ENCODE measurements at regions not wholly inside any gene's neighbourhood (a gene's known extent, or its start where the extent isn't known, plus 50 kb on each side); places are given as distances from the start of the nearest gene placed in this dataset.
"Not testable (repeated sequence)": the region's sequence is repeated elsewhere in the genome, so short reads cannot be mapped to it uniquely, and the experiment has no call there.

DNA sequence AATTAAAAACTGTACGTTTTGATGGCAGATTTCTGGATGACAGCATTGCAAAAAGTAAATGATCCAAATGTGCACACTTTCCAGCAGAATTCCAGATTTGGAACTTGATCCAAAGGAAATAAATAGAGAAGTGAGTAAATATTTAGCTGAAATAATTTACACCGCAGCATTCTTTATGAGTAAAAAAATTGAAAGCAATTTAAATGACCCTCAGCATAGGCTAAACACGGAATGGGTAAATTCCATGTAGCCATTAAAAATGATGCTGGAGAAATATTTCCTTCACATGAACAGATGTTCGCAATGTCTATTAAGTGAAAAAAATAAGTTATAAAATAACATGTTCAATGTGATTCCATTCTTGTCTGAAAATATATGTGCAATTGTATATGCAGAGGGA is 424.8 kb downstream of the HS3ST3B1 start:
- no peak for DNase-seq
- Mint-ChIP-seq H3K4me3 (no peak overlapping the region), H3K27me3 (no peaks in the 10 kb centered on the region), H3K9me3 (peaks cover 8 to 12% of the 10 kb centered on the region in 2 donors), H3K4me1 (no peaks in the 10 kb centered on the region), H3K27ac (no peak overlapping the region)
- no peak for ATAC-seq

DNA sequence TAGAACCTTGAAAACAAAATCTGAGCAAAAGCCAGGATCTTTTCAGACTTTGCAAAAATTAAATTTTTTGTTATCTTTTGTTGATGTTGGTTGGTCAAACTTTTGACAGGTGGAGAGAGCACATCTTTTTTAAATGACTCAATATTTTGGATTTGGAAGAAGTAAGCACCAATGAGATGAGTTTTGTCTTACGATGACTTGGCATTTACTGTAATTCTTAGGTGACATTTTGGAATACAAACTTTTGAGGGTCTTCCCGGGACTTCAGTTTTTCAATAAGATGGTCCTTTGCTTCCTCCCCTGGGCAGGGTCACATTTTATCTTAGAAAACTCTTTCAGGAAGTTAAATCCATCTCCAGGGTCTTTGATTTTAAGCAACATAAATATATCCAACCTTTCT is 423.9 kb downstream of the HS3ST3B1 start:
- Mint-ChIP-seq H3K4me1 (no peaks in the 10 kb centered on the region), H3K4me3 (no peak overlapping the region), H3K27ac (no peak overlapping the region), H3K9me3 (peaks cover 12 to 13% of the 10 kb centered on the region in 2 donors), H3K27me3 (no peaks in the 10 kb centered on the region)
- no peak for DNase-seq
- ATAC-seq = no peak

DNA sequence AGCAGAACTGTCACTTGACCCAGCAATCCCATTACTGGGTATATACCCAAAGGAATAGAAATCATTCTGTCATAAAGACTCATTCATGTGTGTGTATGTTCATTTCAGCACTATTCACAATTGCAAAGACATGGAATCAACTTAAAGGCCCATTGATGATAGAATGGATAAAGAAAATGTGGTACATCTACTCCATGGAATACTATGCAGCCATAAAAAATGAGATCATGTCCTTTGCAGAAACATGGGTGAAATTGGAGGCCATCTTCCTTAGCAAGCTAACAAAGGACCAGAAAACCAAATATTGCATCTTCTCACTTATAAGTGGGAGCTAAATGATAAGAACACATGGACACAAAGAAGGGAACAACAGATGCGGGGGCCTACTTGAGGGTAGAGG is 422.5 kb downstream of the HS3ST3B1 start:
- peaks cover 12 to 13% of the 10 kb centered on the region in 2 donors for H3K9me3 Mint-ChIP-seq
- not testable (repeated sequence) for H3K27ac Mint-ChIP-seq, H3K4me3 Mint-ChIP-seq, DNase-seq, ATAC-seq, H3K4me1 Mint-ChIP-seq, H3K27me3 Mint-ChIP-seq

DNA sequence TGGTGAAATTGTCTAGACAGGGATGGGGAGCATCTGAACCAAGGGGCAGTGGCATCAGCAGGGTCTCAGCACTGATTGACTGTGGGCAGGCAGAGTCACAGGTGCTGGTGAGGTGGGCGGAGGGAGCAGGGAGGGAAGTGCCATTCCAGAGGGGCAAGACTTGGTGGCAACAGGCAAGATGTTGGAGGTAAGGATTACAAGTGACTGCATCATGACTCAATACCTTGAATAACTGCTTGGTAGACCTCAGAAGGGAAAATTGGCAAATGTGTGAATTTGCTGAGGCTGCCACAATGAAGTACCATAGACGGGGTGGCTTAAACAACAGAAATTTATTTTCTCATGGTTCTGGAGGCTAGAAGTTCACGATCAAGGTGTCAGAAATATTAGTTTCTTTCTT is 419.1 kb downstream of the HS3ST3B1 start:
- Mint-ChIP-seq H3K4me1 (no peaks in the 10 kb centered on the region), H3K27ac (no peak overlapping the region), H3K4me3 (no peak overlapping the region), H3K27me3 (no peaks in the 10 kb centered on the region), H3K9me3 (peaks cover 12 to 13% of the 10 kb centered on the region in 2 donors)
- ATAC-seq (no peak), DNase-seq (no peak)

DNA sequence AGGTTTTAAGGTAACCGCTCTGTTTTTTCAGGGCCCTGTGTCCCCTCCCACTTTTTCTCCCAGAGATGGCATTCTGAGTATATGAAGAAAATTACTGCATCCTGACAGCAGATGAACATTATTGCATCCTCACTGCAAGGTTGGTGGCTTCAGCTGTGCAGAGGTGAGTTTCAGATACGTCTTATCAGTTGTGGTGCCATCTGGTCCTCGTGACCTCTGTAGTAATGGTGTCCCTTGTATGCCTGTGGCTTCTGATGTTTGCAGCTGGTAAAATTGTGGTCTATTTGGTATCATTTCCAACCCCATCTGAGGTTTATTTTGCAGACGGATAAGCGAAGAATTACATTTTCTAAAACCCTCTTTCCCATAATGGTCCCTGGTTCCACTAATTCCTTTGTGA is 417.0 kb downstream of the HS3ST3B1 start:
- H3K27me3 Mint-ChIP-seq = no peaks in the 10 kb centered on the region
- no peak overlapping the region for H3K4me3 Mint-ChIP-seq
- H3K4me1 Mint-ChIP-seq = no peaks in the 10 kb centered on the region
- H3K27ac Mint-ChIP-seq = no peak overlapping the region
- H3K9me3 Mint-ChIP-seq = peaks cover 12 to 13% of the 10 kb centered on the region in 2 donors
- ATAC-seq = no peak
- no peak for DNase-seq

DNA sequence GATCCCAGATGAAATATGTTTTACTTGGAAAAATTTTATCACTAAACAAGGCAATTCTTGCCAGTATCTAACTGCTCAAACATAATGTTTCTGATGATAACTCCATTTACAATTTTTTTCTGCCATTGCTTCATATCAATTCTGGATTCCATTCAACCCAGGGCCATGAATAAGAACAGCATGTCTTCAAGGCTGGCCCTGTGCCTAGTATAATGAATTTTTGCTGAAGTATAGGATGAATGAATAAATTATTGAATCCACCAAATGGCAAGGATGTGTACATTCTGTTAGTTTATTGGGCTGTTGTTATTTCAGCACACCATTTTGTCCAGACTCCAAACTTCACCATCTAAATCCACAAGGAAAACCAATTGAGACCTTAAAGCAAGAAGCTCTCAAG is 414.7 kb downstream of the HS3ST3B1 start:
- no peaks in the 10 kb centered on the region for H3K27me3 Mint-ChIP-seq
- H3K27ac Mint-ChIP-seq = no peak overlapping the region
- H3K9me3 Mint-ChIP-seq = peaks cover 0 to 3% of the 10 kb centered on the region in 2 donors
- no peak overlapping the region for H3K4me3 Mint-ChIP-seq
- DNase-seq (no peak), ATAC-seq (no peak)
- H3K4me1 Mint-ChIP-seq = no peaks in the 10 kb centered on the region

DNA sequence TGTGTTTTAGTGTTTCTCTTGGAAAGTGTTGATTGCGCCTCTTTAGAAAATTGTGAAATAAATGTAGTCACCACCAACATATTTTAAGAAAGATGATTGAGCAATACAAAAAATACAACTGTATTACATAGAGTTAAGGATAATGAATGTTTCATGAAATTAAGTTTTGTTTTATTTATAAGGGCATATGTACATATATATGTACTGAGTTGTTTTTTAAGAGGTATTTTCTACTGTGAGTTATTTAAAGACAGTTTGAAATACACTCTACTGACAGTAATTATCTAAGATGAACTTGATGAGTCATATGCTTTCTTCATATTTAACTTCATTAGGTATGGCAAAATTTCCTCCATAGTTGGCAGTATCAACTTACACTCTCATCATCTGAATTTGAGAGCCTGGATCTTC is 411.7 kb downstream of the HS3ST3B1 start:
- no peak overlapping the region for H3K27ac Mint-ChIP-seq
- H3K4me3 Mint-ChIP-seq = no peak overlapping the region
- no peak for DNase-seq
- H3K27me3 Mint-ChIP-seq = no peaks in the 10 kb centered on the region
- H3K9me3 Mint-ChIP-seq = no peaks in the 10 kb centered on the region
- no peak for ATAC-seq
- H3K4me1 Mint-ChIP-seq = no peaks in the 10 kb centered on the region

DNA sequence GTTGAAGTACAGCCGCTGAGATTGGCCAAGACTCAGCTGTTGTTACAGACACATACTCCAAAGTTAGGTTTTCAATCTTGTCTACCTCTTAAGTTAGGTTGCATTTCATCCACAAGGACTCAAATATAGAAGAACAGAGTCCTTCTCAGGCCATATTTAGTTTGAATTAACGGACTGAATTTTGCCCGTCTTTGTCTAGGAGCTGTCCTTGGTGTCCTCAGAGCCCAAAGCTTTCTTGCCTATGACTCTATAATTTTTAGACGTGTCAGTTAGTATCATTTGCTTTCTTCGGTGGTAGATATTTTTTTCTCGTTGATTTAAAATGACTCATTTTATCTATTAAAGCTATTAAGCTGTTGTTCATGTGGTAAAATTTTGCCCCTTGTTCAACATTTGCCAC is 403.2 kb downstream of the HS3ST3B1 start:
- no peaks in the 10 kb centered on the region for H3K9me3 Mint-ChIP-seq
- H3K4me3 Mint-ChIP-seq = no peak overlapping the region
- no peaks in the 10 kb centered on the region for H3K4me1 Mint-ChIP-seq

DNA sequence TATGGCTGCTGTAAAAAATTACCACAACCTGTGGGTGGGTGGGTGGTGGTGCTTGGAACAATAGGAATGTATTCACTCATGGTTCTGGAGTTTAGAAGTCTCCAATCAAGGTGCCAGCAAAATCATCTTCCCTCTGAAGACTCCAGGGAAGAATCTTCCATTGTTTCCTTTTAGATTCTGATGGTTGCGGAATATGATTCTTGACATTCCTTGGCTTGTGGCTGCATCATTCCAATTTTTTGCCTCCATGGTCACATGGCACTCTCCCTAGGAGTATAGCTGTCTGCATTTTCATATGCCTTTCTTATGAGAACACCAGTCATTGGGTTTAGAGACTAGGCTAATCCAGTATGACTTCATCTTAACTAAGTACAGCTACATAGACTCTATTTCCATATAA is 401.0 kb downstream of the HS3ST3B1 start:
- Mint-ChIP-seq H3K4me1 (no peaks in the 10 kb centered on the region), H3K27ac (no peak overlapping the region), H3K9me3 (no peaks in the 10 kb centered on the region), H3K4me3 (no peak overlapping the region), H3K27me3 (no peaks in the 10 kb centered on the region)
- ATAC-seq (no peak), DNase-seq (no peak)

More for the DNA sequence above, 403.2 kb downstream of the HS3ST3B1 start:
- Mint-ChIP-seq H3K27ac (no peak overlapping the region), H3K27me3 (no peaks in the 10 kb centered on the region)
- DNase-seq (no peak), ATAC-seq (no peak)

DNA sequence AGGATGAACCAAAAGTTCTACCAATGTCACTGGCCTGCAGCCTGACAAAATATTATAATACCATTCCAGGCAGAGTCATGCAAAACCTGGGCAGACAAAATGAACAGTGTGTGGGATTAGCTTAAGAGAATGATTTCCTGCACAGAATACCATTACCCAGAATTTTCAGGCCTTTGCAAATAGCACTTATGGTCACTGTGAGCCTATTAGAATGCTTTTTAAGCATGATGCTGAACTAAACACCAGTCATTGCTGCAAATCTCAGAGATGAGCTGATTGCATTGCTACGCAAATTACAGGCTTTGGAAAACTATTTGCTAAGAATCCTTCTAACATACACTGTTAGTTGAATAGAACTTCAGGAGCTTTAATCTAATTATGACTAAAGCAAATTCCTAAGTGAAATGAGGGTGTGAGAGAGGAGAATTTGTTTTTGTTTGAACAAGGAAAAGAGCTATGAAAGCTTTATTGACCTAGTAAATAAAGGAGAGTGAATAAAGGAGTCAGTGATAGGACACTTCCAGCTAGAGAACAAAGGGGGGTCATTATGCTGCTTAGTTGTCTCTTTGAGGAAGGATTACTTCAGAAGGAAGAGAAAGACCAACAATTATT is 398.8 kb downstream of the HS3ST3B1 start:
- Mint-ChIP-seq H3K4me1 (no peaks in the 10 kb centered on the region), H3K27ac (no peak overlapping the region), H3K27me3 (no peaks in the 10 kb centered on the region), H3K4me3 (no peak overlapping the region), H3K9me3 (no peaks in the 10 kb centered on the region)
- DNase-seq = no peak
- ATAC-seq = no peak

DNA sequence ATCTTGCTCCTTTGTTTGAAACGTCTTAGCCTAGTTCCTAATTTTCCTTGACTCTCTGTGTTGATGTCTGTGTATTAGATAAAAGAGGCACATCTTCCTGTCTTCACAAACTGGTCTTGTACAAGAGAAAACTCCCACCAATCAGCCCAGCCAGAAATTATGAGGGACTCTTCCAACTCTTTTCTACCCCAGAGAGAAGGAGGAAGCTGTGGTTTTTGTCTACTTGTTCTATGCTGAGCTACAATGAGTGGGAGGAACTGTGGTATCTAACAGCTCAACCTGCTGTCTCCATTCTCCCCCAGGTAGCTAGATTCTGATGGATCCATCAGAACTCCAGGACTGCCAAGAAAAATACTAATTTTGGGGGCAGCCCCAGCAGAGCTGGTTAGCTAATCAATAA is 392.5 kb downstream of the HS3ST3B1 start:
- peaks cover 14% of the 10 kb centered on the region for H3K4me1 Mint-ChIP-seq
- no peak overlapping the region for H3K27ac Mint-ChIP-seq
- H3K27me3 Mint-ChIP-seq = no peaks in the 10 kb centered on the region
- no peak for DNase-seq
- H3K4me3 Mint-ChIP-seq = no peak overlapping the region
- H3K9me3 Mint-ChIP-seq = peaks cover 11 to 33% of the 10 kb centered on the region in 2 donors
- no peak for ATAC-seq

DNA sequence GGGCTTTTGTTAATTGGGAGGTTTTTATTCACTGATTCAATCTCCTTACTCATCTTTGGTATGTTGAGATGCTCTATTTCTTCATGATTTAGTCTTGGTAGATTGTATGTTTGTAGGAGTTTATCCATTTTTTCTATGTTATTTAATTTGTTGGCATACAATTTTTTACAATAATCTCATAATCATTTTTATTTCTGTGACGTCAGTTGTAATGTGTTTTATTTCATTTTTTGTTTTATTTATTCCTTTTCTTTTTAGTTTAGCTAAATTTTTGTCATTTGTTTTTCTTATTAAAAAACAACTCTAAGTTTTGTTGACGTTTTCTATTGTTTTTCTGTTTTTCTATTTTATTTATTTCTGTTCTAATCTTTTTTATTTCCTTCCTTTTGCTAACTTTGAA is 389.8 kb downstream of the HS3ST3B1 start:
- DNase-seq = no peak
- Mint-ChIP-seq H3K4me1 (peaks cover 14% of the 10 kb centered on the region), H3K27me3 (no peaks in the 10 kb centered on the region), H3K27ac (no peak overlapping the region), H3K9me3 (peaks cover 11 to 33% of the 10 kb centered on the region in 2 donors), H3K4me3 (no peak overlapping the region)
- no peak for ATAC-seq

DNA sequence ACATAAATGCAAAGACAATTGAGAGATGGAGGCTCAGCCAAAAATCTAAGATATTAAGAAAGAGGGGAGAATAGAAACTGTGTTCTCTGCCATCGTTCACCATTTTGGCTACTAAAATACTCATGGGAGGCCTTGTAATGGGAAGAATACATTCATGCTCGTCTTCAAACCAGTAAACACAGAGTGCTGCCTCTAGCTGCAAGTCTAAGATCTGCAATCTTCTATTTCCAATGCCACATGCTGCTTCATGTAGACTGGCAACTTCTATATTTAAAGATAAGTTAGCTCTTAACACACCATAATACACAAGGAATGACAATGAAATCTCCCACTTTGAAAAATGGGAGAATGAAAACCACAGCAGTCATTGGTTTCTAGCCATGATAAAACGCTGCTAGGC is 387.3 kb downstream of the HS3ST3B1 start:
- no peak for ATAC-seq

DNA sequence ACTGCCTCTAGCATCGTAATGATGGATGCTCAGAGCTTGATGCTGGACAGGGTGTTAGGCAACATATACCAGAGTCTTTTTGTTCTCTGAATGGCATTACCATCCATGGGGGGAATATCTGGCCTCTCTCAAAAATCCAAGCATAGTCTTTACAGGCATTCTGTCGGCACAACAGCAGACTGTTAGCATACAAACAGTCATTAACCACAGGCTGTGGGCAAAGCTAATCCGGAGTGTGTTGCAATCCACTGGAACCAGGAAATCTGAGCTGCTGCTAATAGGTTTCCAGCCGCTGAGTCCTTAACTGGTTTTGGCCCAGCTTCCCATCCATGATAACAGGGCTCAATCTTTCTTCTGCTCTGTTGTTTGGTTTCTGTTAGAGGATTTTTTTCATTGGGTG is 371.9 kb downstream of the HS3ST3B1 start:
- Mint-ChIP-seq H3K4me1 (no peaks in the 10 kb centered on the region), H3K27ac (no peak overlapping the region), H3K4me3 (no peak overlapping the region), H3K27me3 (peaks cover 8% of the 10 kb centered on the region), H3K9me3 (peaks cover 7 to 9% of the 10 kb centered on the region in 2 donors)
- DNase-seq (no peak), ATAC-seq (no peak)

More for the DNA sequence above, 387.3 kb downstream of the HS3ST3B1 start:
- Mint-ChIP-seq H3K27me3 (no peaks in the 10 kb centered on the region), H3K27ac (no peak overlapping the region), H3K4me1 (peaks cover 2% of the 10 kb centered on the region), H3K4me3 (no peak overlapping the region), H3K9me3 (peaks cover 8 to 28% of the 10 kb centered on the region in 2 donors)
- no peak for DNase-seq

DNA sequence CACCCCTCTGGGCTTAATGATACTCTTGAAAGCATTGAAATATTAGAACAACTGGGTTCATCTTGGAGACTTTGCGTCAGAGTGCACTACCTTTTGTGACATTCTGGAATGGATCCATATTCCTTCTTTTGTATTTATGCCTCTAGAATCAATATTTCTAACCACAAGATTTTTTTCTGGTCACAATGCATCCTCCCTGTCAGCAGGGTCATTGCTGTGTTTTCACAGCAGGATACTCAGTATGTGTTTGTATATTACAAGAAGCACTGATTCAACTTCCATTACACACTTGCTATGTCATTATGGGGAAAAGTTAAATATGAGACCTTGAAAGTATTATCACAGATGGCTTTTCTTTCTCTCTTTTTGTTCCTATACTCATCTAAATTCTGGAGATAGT is 370.0 kb downstream of the HS3ST3B1 start:
- H3K27ac Mint-ChIP-seq = no peak overlapping the region
- ATAC-seq = no peak
- no peaks in the 10 kb centered on the region for H3K4me1 Mint-ChIP-seq
- H3K4me3 Mint-ChIP-seq = no peak overlapping the region
- peaks cover 8% of the 10 kb centered on the region for H3K27me3 Mint-ChIP-seq
- DNase-seq = no peak
- H3K9me3 Mint-ChIP-seq = no peaks in the 10 kb centered on the region

DNA sequence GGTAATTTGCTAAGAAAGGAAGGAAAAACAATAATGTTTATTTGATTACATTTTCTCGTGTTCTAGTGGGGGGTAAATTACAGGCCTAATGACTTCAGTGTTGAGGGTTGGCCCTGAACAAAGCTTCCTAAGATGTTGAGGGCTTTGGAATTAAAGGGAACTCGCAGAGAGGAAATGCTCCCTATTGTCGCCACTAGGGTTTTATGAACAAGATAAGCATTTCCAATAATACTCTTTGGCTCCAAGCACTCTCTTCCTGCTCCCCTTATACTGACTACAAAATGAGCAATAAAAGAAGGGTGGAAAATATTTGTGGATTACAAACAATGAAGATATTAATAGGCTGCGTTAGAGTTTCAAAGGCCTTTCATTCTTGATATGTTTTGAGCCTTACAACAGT is 363.6 kb downstream of the HS3ST3B1 start:
- Mint-ChIP-seq H3K4me1 (no peaks in the 10 kb centered on the region), H3K4me3 (no peak overlapping the region), H3K9me3 (no peaks in the 10 kb centered on the region), H3K27me3 (no peaks in the 10 kb centered on the region), H3K27ac (no peak overlapping the region)
- no peak for ATAC-seq
- DNase-seq = no peak

DNA sequence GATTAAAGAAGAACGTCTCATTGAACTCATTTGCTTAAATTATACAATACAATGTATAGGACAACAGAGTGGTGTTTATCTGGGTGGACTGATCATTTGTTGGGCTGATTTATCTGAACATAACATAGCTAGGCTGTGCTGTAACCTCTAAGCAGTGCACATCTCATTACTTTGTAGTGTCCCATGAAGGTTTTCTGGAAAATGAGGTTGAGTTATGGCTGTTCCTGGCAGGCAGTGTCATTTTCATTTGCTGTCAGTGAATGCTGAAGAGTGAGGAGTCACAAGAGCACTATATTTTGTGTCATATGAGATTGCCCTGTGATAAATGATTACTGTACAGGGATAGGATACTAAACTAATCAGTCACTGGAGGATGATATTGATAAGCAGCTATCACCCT is 340.2 kb downstream of the HS3ST3B1 start:
- Mint-ChIP-seq H3K4me3 (no peak overlapping the region), H3K27ac (no peak overlapping the region), H3K9me3 (no peaks in the 10 kb centered on the region), H3K4me1 (no peaks in the 10 kb centered on the region), H3K27me3 (peaks cover 7% of the 10 kb centered on the region)
- ATAC-seq = no peak
- DNase-seq = no peak

All from stimulated activated naive CD8-positive, alpha-beta T cell treated with anti-CD3 and anti-CD28 coated beads, Interleukin-15, amount 100 ng/mL, for 72 hours (primary cell).